NCI-H2227 (cell line): ENCODE measurements at regions not wholly inside any gene's neighbourhood (a gene's known extent, or its start where the extent isn't known, plus 50 kb on each side); places are given as distances from the start of the nearest gene placed in this dataset.
A peak's percentile ranks its signal among the peaks of the same experiment; 100 is the strongest.

ENCODE experiments used
- DNase-seq: peaks from one replicate; lab custom pipeline; 2025; ENCODE audit not compliant: unreplicated experiment; lab: John Stamatoyannopoulos, UW

DNA sequence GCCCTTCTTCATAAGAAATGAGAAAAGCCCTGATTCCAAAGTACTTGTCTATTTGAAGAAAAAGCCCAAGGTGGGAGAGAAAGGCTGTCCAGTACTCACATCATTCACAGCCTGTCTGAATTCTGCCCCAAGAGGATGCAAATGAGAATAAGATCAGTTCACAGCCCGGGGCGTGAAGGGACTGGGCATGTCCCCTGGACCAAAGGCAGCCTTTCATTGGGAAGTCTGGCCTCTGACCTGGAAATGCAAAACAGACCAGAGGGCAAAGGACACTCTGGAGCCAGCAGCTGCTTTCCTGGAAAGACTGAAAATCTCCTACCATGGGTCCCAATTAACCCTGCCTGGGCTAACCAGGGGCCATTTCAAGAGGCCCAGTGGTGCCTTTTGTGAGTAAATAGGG is 191.2 kb upstream of the PELI2 start:
- no peak for DNase-seq

DNA sequence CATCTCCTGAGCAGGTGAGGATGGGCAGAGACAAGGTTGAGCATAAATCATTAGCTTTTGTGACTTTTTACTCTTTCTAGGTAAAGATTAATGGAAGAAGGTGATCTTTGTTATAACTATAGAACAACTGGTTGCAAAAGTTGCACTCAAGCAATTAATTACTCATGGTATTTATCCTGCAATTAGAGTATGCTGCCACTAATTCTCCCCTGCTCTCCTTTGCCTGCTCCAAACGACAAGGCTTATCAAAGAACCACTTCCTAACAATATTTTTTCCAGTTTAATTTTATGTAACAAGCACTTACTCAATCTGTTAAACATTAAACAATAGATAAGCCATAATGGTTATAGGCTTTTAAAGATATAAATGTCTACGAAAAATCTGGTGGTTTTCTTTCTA is 189.9 kb upstream of the PELI2 start:
- DNase-seq, result no peak

DNA sequence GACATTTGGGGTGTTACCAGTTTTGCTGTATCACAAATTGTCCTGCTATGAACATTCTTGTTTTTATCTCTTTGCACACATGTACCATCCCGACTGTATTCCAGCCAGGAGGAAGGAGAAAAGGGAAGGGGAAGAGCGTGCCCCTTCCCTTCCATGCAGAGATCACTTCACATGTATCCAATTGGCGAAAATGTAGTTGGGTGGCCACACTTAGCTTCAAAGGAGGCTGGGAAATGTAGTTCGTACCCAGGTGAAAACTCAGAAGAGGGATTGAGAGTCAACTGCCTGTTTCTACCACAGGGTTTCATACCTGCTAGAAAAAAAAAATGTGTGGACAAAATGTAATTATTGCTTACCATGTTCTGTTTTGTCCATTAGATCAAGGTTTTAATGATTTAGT is 189.1 kb upstream of the PELI2 start:
- no peak for DNase-seq

DNA sequence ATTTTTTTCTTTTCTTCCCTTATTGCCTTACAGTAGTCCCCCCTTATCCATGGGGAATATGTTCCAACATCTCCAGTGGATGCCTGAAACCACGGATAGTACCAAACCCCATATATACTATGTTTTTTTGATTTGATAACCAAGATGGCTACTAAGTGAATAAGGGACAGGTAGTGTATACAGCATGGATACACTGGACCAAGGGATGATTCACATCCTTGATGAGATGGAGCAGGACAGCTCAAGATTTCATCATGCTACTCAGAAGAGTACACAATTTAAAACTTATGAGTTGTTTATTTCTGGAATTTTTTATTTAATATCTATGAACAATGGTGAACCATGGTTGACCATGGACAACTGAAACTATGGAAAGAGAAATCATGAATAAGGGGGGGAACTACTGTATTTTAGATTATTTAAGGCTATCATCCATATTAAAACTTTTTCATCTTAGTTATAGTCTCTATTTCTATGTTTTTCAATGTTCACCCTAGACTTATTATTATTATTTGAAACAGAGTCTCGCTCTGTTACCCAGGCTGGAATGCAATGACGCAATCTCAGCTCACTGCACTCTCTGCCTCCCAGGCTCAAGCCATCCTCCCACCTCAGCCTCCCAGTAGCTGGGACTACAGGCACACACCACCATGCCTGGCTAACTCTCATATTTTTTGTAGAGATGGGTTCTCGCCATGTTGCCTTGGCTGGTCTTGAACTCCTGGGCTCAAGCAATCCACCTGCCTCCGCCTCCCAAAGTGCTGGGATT is 188.0 kb upstream of the PELI2 start:
- DNase-seq, result no peak

DNA sequence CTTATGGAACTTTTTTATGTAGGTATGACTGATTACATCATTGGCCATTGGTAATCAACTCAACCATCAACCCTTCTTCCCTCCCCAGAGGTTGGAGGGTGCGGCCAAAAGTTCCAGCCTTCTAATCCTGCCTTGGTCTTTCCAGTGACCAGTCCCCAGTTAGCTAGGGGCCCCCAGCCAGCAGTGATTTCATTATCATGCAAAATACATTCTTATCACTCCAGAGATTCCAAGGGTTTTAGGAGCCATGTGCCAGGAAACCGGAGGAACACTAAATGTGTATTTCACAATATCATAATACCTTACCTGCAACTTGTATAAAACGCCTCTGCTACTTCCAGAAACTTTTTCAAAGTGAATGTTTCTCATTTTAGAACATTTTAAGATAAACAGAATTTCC is 181.5 kb upstream of the PELI2 start:
- DNase-seq, result no peak

DNA sequence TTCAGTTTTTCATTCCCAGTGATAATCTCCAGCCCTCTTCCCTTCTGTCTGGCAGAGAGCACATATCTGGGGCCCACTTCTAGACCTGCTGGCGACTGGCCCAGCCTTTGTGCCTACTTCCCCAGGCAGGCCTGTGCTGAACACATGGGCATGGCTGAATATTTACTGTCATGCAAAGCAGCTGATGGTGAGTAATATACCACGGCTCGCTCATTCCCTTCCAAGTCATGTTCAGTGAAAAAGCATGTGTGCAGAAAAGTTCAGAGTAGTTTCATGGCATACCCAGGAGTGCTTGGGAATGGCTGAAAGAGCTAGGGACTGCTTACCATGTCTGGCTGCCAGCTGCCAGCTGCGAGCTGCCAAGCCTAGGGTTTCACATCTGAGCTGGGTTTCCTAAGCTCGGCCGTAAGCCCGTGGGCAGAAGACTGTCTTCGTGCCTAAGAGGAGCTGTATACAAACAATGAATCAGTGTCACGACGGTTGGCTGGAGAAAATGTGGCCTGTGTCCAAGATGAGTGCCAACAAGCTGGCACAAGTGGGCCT is 179.9 kb upstream of the PELI2 start:
- no peak for DNase-seq

DNA sequence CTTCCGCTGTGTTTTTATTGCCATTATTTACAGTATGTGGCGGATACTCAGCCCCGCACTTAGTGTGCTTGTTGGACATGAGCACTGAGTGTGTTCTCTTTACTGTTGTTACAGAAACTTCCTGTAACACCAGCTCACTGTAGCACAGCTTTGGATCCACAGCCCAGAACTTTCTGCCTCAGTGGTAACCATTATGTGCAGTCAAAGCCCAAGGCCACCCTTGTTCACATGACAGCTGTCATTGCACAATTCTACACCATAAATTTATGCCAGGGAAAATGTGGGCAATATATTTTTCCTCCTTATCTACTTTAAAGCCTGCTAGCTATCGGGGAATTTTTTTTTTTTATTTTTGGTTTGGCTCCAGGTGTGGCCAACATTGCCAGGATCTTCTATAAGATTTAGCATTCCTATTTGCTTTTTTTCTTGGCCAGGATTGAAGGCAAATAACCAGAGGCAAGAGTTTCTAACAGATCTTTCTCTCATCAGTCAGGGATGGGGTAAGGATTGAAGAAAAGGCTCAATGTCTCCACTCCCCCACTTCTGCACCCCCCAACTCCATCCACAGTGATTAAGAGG is 176.0 kb upstream of the PELI2 start:
- DNase-seq, result no peak

DNA sequence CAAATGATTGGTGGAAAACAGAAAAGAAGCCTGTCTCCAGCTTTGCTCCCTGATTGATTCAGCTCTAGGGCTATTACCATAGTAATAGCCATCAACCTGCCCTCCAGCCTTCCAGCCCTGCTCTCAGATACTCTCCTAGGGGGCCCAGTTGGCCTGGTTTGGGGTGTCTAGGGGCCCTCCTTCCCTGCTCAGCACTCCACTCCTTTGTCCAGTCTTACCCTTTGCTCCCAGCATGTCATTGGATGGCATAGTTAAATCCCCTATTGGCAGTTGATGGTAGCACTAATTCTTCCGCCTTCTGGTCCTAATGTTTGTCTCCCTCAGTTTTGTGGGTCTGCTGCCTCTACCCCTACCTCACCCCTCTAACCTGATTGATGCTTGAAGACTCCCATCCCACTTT is 175.4 kb upstream of the PELI2 start:
- no peak for DNase-seq

DNA sequence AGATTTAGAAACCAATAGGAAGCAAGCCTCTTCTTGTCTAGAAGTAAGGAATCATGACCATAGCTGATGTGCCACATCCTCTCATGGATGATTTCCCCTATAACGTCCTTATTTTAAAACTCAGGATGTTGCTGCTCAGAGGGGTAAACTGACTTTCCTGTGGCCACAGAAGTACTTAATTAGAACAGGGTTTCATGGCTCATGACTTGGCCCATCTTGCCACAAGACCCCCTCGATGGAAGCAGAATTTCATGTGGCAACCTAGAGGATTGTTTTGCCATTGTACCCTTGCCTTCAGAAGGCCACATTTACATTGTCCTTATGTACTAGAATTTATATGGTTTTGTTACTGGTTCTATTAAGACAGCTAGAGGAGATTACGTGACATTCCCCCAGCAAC is 173.5 kb upstream of the PELI2 start:
- no peak for DNase-seq

DNA sequence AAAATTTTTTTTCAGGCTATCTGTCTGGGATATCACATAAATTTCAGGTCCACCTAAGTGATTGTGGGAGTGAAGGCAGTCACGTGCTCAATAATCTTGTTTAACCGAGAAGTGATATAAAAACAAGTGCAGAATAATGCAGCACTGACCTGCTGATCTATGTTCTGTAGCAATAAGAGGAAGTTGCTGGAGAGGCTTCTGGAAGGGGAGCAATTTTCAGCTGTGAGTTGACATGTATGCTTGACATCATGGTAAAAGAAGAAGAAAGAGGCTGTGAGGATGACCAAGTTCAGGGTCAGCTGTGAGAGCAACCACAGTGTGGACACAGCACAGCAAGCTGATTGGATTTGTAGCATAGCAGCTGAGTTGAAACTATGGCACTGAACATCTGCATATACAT is 172.0 kb upstream of the PELI2 start:
- no peak for DNase-seq

DNA sequence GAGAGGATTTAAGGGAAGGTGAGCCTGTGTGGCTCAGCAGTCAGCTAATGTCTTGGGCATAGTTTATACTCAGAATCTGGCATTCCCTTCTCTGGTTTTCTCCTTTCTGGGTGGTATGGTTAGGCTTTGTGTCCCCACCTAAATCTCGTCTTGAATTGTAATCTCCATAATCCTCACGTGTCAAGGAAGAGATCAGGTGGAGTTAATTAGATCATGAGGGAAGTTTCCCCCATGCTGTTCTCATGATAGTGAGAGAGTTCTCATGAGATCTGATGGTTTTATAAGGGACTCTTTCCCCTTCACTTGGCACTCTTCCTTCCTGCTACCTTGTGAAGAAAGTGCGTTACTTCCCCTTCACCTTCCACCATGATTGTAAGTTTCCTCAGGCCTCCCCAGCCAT is 169.8 kb upstream of the PELI2 start:
- DNase-seq, result no peak

DNA sequence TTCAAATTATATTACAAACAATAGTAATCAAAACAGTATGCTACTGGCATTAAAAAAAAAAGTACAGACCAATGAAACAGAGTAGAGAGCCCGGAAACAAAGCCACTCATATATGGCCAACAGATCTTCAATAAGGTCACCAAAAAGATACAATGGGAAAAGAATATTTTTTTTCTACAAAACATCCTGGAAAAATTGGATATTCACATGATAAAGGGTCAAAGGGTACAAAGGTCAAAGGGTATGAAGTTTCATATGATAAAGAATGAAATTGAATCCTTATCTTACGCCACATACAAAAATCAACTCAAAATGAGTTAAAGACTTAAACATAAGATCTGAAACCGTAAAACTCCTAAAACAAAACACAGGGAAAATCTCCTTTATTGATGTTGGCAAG is 168.5 kb upstream of the PELI2 start:
- no peak for DNase-seq

DNA sequence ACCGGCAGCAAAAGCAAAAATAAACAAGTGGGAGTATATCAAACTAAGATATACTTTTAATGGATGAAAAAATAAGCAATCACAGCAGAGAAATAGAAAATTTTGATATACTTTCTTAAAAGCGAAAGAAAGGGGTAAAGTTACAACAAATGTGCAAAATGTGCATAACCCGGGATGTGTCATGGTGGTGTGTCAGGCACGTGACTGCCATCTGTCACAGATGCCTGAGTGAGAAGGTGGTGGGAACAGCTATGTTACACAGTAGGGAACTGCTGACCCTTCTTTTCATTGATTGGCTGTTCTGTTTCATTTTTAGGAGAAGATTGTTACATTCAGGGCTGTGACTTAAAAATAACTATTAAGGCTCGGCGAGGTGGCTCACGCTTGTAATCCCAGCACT is 168.1 kb upstream of the PELI2 start:
- DNase-seq, result no peak

DNA sequence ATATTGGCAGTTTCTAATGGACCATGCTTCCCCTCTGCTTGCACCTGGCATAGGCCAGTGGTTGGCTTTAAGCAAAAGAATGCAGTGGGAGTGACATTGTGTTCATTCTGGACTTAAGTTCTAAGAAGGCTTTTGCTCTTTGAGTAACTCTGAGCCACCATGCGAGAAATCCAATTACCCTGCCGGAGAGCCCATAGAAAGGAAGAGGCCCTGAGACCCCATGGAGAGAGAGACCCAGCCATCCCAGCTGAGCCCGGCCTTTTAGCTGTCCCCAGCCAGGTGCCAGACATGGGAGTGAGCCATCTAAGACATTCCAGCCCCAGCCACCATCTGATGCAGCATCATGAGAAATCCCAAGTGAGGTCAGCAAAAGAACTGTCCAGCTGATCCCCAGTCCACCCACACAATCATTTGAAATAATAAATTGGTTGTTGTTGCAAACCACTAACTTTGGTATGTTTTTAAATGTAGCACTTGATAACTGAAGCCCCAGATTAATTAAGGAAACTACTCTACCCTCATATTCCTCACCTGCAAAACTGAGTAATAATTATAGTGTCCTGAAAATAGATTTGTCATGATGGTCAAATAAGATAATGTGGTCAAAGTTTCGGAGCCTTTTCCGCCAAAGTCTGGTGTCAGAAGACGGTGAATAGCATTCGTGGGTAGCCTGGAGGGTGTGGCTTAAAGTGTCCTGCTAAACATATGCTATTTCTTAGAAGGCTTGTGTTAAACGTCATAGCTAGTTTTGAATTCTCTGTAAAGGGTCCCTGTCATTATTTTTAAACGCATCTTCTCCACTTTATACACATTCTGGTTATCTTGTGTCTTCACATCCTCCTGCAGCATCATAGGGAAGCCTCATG is 166.6 kb upstream of the PELI2 start:
- DNase-seq, result no peak

DNA sequence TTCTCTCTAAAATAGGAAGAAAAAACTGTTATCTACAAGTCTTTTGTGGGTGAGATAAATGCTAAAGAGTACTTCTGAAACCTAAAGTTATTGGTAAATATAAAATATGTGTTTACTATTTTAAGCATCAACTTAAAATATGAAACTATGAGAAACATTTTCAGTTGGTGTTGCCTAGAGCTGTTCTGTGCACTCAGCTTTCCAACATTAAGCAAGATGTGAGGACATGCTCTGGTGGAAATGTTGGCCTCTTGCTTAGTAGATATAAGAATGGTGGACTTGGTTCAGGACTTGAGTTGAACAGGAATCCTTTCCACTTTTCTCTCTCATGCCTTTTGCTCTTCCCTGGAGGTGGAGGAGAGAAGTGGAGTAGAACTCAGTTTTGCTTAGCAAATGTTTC is 164.1 kb upstream of the PELI2 start:
- no peak for DNase-seq

DNA sequence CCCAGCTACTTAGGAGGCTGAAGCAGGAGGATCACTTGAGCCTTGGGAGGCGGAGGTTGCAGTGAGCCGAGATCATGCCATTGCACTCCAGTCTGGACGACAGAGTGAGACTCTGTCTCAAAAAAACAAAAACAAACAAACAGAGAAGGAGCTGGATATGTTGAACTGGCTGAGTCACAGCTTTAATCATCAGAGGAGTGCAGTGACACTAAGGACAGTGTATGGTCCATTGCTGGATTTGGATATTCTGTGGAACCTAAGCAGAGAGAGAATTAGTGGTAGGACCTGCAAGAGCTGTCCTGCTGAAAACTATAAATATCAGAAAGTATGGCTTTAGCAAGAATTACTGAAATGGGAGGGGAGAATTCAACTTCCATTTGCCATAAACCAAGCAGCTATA is 163.0 kb upstream of the PELI2 start:
- DNase-seq, result no peak

DNA sequence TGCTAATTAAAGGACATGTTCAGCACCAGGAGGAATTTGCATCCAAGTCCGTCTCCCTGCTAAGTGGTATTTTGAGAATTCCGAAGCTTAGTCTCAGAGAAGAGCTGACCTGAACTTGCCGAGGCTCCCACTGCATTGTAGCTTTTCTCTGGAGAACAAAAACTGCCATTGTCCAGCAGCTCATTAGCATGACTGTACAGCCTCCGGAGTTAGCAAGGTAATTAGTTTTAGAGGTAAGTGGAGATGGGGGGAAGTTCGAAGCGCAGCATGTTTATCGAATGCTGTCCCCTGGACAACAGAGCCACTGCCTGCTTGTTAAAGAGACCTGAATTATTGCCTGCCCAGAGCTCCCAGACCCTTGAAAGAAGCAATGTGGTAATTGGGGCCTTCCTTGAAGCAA is 160.3 kb upstream of the PELI2 start:
- DNase-seq, result peak; percentile 43

DNA sequence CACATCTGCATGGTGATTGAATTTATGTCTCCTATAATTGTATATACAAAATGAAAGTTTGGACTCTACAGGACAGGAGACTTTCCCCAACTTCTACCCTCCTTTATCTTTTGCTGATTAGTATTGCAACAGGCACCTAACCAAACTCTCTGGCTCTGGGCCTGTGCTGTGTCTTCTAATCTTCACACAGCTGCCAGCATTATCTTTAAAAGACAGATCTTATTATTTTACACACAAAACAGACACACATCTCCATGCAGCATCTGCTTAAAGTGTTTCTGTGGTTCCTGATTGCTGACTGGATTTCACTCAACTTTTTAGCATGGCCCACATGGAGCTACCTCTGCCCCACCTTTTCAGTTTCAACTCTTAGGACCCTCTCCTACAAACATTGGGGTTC is 154.9 kb upstream of the PELI2 start:
- no peak for DNase-seq

DNA sequence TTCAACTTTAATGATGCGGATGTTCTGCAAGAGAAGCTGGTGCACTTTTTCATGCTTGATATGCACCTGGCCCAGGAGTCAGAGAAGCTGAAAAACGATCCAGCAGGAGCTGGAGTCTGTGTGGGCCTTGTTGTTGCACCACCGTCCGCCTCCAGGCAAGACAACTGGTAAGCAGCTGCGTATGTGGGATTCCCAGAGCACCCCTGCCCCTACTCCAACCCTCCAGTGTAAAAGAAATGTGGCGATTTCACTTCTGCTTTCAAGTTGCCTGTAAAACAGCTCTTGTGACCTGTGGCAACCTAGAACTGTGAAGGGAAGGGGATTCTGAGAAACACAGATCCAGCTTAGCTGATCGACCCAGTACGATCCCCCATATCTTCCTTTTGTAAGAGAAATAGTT is 154.1 kb upstream of the PELI2 start:
- no peak for DNase-seq

DNA sequence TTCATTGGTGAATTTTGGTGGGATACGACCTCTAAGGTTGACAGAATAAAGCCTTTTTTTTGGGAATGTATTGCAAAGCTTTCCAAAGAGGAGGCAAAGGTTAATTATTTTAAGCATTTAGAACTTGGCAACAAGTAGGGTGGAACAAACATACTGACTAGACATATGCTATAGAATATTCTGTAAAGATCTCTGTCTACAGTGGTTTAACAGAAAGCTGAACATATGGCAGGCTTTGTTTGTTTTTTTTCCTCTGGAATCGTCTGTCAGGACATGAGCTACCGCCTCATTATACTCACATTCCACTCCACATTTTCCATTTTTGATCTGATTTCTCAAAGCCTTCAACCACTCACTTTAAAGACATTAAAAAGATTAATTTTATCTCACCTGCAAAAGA is 153.4 kb upstream of the PELI2 start:
- DNase-seq, result no peak

DNA sequence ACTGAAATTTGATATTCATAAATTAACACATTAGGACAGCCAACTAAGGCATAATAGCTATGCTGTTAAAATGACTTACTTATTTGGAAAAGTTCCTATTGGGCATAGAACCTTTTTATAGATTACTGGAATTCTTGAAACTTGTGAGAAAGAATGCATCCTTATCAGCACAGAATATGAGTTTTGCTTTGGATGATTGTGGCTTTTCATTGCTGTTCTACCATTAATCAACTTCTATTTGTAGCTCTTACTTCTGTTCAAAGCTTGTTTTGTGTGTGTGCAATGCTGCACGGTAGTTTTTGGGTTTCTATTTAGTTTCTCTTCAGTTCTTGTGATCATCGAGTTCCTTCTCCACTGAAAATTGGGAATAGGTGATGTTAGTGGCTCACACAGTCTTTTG is 152.4 kb upstream of the PELI2 start:
- no peak for DNase-seq

DNA sequence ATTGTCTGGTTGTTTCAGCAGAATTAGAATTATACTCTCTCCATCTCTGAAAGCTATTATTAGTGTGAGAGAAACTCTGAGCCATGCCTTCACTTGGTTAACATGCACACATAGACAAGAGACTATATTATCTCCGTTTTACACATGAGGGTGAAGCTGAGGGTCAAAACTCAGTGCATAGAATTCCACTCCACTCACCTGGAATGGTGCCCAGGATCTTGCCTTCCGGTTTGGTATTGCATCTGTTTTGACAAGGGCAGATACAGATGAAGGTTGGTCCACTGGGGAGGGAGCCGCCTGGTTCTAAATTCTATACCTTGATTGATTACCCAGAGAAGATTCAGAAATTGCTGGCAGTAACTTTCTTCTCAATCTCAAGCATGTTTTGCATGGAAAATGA is 149.5 kb upstream of the PELI2 start:
- no peak for DNase-seq
